HG02588 (cell line): ENCODE measurements at regions not wholly inside any gene's neighbourhood (a gene's known extent, or its start where the extent isn't known, plus 50 kb on each side); places are given as distances from the start of the nearest gene placed in this dataset.

Experiments
- ATAC-seq: cut with Tn5 transposase; IDR thresholded peaks from one replicate; pipeline ENCODE4 v1.9.1; 2021; ENCODE audit warnings: mild to moderate bottlenecking, moderate library complexity; ENCODE audit not compliant: unreplicated experiment

- ATAC-seq: no peak
These were observed 190.1 kb upstream of the GLI2 start for GRCh38 chr2:120545521-120546047.

- no peak for ATAC-seq
These were observed 189.4 kb upstream of the GLI2 start for GRCh38 chr2:120546048-120546864.

GRCh38 chr2:120546865-120547390 is 188.7 kb upstream of the GLI2 start:
- no peak for ATAC-seq

- ATAC-seq: no peak
These were observed 188.0 kb upstream of the GLI2 start for GRCh38 chr2:120547662-120548061.

GRCh38 chr2:120548627-120549608 is 186.8 kb upstream of the GLI2 start:
- ATAC-seq: no peak

GRCh38 chr2:120549841-120550240 is 185.8 kb upstream of the GLI2 start:
- ATAC-seq: no peak

- ATAC-seq: no peak
These were observed 185.4 kb upstream of the GLI2 start for GRCh38 chr2:120550282-120550681.

- no peak for ATAC-seq
These were observed 184.7 kb upstream of the GLI2 start for GRCh38 chr2:120550893-120551446.

- ATAC-seq: no peak
These were observed 184.1 kb upstream of the GLI2 start for GRCh38 chr2:120551522-120551921.

DNA sequence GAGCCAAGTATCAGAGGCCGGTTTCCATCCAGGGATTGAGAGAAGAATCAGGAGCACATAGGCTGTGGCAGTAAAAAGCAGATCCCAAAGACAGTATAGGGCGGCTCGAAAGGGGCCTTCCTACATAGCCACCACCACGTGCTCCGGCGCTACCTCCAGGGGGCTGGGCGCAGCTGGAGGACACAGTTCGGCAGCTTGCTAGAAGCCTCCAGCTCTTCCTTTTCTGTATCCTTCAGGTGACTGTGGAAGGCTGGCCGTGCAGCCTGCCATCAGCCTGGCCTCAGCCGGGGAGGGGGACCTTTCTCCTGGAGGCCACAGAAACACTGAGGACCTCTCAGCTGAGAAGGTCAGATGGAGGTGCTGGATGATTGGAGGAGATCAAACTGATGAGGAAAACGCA is 183.6 kb upstream of the GLI2 start:
- ATAC-seq: no peak

GRCh38 chr2:120552800-120553481 is 182.7 kb upstream of the GLI2 start:
- ATAC-seq: no peak

DNA sequence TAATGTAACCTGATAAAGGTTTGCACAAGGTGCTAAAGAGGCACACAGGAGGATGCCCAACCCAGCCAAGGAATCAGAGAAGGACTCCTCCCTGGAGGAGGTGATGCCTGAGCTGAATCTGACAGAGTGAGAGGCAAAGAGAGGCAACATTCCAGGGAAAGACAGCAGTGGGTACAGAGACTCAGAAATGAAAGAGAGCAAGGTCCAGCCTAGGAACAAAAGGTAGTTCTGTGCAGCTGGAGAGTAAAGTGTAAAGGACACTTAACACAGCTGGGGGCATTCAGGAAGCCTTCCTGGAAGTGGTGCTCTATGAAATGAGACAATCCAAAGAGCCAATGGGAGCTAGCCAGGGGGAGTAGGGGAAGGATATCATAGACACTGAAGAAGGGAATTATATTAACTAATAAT is 181.0 kb upstream of the GLI2 start:
- ATAC-seq: no peak

DNA sequence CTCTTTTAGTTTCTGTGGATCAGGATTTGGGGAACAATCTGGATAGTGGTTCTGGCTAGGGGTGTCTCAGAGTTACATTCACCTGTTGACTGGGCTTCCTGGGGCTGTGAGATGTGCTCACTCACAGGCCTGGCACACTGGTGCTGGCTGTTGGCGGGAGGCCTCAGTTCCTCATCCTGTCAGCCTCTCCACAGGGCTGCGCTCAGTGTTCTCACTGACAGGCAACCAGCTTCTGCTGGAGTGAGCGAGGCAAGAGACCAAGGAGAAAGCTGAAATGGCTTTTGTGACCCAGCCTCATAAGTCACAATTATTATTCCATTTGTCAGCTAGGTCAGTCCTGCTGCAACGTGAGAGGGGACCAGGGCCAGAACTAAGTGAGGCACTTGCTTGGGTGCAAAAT is 180.6 kb upstream of the GLI2 start:
- no peak for ATAC-seq

DNA sequence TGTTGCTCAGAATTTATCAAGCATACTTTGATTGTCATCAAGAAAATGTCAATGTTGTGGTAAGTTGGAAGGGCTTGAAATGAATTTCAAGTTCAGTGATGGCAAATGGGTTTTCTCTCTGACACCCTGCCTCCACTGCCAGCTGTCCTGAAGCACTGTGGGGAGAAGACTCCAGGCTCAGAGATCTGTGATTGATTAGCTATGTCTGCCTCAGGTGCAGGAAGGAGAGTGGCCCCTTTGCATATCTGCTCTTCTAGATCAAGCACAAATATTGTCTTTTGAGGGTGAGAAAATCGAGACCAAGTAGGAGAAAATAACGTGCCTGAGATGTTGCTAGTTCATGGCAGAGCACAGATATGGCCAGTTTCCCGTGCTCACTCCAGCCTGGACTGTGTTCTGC is 178.8 kb upstream of the GLI2 start:
- no peak for ATAC-seq

GRCh38 chr2:120558847-120559246 is 176.8 kb upstream of the GLI2 start:
- no peak for ATAC-seq

DNA sequence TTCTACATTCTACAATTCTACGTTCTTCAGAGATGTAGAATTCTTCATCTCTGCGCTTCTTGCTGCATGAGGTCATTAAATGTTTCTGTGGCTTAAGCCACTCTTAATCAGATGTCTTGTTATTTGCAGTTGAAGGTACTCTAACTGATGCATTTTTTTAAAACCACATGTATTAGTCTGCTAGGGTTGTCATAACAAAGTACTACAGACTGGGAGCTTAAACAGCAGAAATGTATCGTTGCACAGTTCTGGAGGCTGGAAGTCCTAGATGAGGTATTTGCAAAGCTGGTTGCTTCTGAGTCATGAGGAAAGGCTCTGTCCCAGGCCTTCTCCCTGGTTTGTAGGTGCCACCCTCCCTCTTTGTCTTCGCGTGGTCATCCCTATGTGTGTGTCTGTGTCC is 176.3 kb upstream of the GLI2 start:
- ATAC-seq: no peak

- ATAC-seq: no peak
These were observed 175.3 kb upstream of the GLI2 start for GRCh38 chr2:120560330-120560729.

GRCh38 chr2:120561379-120562035 is 174.2 kb upstream of the GLI2 start:
- no peak for ATAC-seq

DNA sequence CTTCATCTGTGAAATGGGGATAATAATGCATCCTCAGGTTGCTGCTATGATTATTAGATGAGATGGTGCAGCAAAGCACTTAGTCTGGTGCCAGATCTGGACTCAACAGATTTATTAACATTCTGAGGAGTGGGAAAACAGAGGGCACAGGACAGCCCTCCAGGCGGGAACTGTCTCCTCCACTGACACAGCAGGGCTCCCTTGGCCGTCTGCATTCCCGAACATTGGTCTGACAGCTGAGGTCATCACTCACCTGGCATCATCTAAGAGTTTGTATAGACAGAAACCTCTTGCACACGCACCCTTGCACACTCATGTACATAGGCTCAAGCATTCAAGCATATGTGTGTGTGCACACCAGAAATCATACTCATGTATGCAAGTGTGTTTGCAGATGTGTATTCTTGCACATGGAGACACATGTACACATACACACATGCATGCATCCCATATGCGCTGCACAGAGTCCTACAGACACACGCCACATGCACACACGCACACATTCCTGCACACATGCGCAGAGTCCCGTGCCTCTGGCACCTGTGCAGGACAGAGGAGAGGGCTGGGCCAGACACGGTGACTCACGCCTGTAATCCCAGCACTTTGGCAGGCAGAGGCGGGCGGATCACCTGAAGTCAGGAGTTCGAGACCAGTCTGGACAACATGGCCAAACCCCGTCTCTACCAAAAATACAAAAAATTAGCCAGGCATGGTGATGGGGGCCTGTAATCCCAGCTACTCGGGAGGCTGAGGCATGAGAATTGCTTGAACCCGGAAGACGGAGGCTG is 173.3 kb upstream of the GLI2 start:
- no peak for ATAC-seq
